ENCODE measurements at regions not wholly inside any gene's neighbourhood (a gene's known extent, or its start where the extent isn't known, plus 50 kb on each side); places are given as distances from the start of the nearest gene placed in this dataset.

DNA sequence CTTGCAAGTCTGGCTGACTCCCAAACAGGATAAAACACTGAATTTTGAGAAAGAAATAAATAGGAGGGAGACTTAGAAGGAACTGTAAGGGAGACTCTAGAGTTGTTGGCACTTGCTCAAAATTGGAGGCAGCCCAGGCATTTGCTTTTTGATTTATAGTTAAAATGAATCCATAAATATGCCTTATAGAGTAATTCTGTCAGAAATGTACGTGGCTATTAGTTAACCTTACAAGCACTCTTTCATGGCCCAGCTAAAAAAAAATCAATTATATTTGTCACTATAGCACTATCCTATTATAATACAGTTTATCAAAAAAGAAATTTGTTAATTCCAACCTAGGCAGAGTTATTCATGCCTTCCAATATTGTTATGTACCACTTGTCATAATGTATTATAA is 1000.0 kb upstream of the CHORDC1 start:
- POLR2A ChIA-PET = no interaction called here
- DNase-seq (ENCODE audit: low read depth, low spot score) (no peak), FAIRE-seq (no peak)
- no peak overlapping the region for H2AFZ ChIP-seq (ENCODE audit: low read depth, low read length)
- no peaks in the 10 kb centered on the region for H3K9me1 ChIP-seq (replicated peaks; ENCODE audit: control insufficient read depth, extremely low read depth, insufficient read depth, low read length)
- H4K20me1 ChIP-seq (replicated peaks; ENCODE audit: control insufficient read depth, extremely low read depth, insufficient read depth, low read length) = no peaks in the 10 kb centered on the region
- H3K36me3 ChIP-seq (ENCODE audit: control insufficient read depth in 2 of 2, extremely low read depth in 1 of 2, insufficient read depth in 2 of 2, low read length in 2 of 2) = no peaks in the 10 kb centered on the region
- no peak overlapping the region for H3K27ac ChIP-seq (ENCODE audit: insufficient read depth, low read depth, low read length)
- CTCF ChIA-PET = no interaction called here
- no peaks in the 10 kb centered on the region for H3K27me3 ChIP-seq (ENCODE audit: control insufficient read depth in 2 of 2, insufficient read depth in 2 of 2, low read length in 2 of 2)
- H3K4me3 ChIP-seq (replicated peaks in 1 of 3; ENCODE audit: insufficient read depth in 1 of 3, low read depth in 1 of 3, low read length in 3 of 3) = no peak overlapping the region
- no peaks in the 10 kb centered on the region for H3K79me2 ChIP-seq (ENCODE audit: control insufficient read depth, insufficient read depth, low read length)
- no TSS peak for BruUV-seq (replicated peaks)
- no peaks in the 10 kb centered on the region for H3K9me3 ChIP-seq (replicated peaks; ENCODE audit: control insufficient read depth, insufficient read depth, low read length)
- dilution Hi-C loops (cut with MboI; ENCODE audit: extremely low pct_ligation_motif_present, low sequenced_read_pairs) = no loop called here
- TF ChIP-seq GATA2 (IDR thresholded peaks at IDR 0.05; ENCODE audit: insufficient read depth, insufficient read length, low read depth, low read length) = no peak
- TF ChIP-seq FOS (IDR thresholded peaks at IDR 0.05; ENCODE audit: borderline replicate concordance, insufficient read depth, low read length) = no peak
- no peak for TF ChIP-seq POLR2AphosphoS5 (IDR thresholded peaks at IDR 0.05; ENCODE audit: insufficient read depth, low read depth, low read length)
- H3K4me1 ChIP-seq (ENCODE audit: control insufficient read depth, extremely low read depth, insufficient read depth, low read length) = no peaks in the 10 kb centered on the region
- no peak overlapping the region for H3K4me2 ChIP-seq (ENCODE audit: insufficient read depth, low read length)
- intact Hi-C loops (cut with micrococcal nuclease) = no loop called here
- no peak overlapping the region for H3K9ac ChIP-seq (replicated peaks; ENCODE audit: extremely low read depth, insufficient read depth, low read length)

DNA sequence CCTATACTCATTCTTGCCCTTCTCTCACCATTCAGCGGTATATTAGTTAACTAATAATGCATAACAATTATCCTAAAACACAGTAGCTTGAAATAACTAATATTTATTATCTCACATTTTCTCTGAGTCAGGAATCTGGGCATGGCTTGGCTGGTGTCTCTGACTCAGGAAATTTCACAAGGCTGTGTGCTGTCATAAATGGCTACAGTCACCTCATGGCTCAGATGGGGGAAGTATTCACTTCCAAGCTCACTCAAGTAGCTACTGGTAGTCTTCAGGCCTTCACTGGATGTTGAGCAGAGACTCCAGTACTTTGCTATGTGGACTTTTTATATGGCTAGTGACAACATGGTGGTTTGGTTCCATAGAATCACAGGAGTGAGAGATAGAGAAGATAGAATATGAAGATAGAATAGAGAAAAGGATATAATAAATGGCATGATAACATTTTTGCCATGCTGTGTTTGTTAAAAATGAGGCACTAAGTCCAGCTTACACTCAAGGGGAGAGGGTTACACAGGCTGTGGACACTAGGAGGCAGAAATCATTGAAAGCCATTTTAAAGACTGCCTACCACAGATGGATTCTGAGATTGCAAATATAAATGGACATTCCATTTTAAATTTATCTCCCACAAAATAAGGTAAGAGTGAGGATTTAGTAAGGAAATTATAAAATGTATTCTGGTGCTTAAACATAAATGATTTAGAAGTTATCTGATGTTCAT is 997.8 kb upstream of the CHORDC1 start:
- no peaks in the 10 kb centered on the region for H3K36me3 ChIP-seq (ENCODE audit: control insufficient read depth in 2 of 2, extremely low read depth in 1 of 2, insufficient read depth in 2 of 2, low read length in 2 of 2)
- DNase-seq (ENCODE audit: low read depth, low spot score) = no peak
- H3K9ac ChIP-seq (replicated peaks; ENCODE audit: extremely low read depth, insufficient read depth, low read length) = no peak overlapping the region
- TF ChIP-seq POLR2A (IDR thresholded peaks at IDR 0.05; ENCODE audit: low read depth, low read length) (no peak), POLR2AphosphoS5 (IDR thresholded peaks at IDR 0.05; ENCODE audit: insufficient read depth, low read depth, low read length) (no peak), MYC (IDR thresholded peaks at IDR 0.05; ENCODE audit: low read depth, low read length) (no peak), FOS (IDR thresholded peaks at IDR 0.05; ENCODE audit: borderline replicate concordance, insufficient read depth, low read length) (no peak), JUN (IDR thresholded peaks at IDR 0.05; ENCODE audit: borderline replicate concordance, insufficient read depth, insufficient read length, low read depth) (no peak), GATA2 (IDR thresholded peaks at IDR 0.05; ENCODE audit: insufficient read depth, insufficient read length, low read depth, low read length) (no peak), EZH2 (IDR thresholded peaks at IDR 0.05; ENCODE audit: borderline replicate concordance, low read depth, low read length, severe bottlenecking) (no peak)
- TF ChIP-seq, protein P1, sequence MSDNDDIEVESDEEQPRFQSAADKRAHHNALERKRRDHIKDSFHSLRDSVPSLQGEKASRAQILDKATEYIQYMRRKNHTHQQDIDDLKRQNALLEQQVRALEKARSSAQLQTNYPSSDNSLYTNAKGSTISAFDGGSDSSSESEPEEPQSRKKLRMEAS (IDR thresholded peaks at IDR 0.05; ENCODE audit: insufficient read depth, insufficient read length) = no peak
- TF ChIP-seq, protein P2, sequence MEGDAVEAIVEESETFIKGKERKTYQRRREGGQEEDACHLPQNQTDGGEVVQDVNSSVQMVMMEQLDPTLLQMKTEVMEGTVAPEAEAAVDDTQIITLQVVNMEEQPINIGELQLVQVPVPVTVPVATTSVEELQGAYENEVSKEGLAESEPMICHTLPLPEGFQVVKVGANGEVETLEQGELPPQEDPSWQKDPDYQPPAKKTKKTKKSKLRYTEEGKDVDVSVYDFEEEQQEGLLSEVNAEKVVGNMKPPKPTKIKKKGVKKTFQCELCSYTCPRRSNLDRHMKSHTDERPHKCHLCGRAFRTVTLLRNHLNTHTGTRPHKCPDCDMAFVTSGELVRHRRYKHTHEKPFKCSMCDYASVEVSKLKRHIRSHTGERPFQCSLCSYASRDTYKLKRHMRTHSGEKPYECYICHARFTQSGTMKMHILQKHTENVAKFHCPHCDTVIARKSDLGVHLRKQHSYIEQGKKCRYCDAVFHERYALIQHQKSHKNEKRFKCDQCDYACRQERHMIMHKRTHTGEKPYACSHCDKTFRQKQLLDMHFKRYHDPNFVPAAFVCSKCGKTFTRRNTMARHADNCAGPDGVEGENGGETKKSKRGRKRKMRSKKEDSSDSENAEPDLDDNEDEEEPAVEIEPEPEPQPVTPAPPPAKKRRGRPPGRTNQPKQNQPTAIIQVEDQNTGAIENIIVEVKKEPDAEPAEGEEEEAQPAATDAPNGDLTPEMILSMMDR (IDR thresholded peaks at IDR 0.05; ENCODE audit: extremely low read depth in 1 of 2, insufficient read depth in 1 of 2, low read depth in 1 of 2, low read length in 2 of 2) = no peak
- no peaks in the 10 kb centered on the region for H4K20me1 ChIP-seq (replicated peaks; ENCODE audit: control insufficient read depth, extremely low read depth, insufficient read depth, low read length)
- no peaks in the 10 kb centered on the region for H3K9me3 ChIP-seq (replicated peaks; ENCODE audit: control insufficient read depth, insufficient read depth, low read length)
- no TSS peak for BruUV-seq (replicated peaks)
- H2AFZ ChIP-seq (ENCODE audit: low read depth, low read length) = no peak overlapping the region
- POLR2A ChIA-PET = no interaction called here
- intact Hi-C loops (cut with micrococcal nuclease) = no loop called here
- H3K4me3 ChIP-seq (replicated peaks in 1 of 3; ENCODE audit: insufficient read depth in 1 of 3, low read depth in 1 of 3, low read length in 3 of 3) = no peak overlapping the region
- no peak for FAIRE-seq
- CTCF ChIA-PET = no interaction called here
- no peaks in the 10 kb centered on the region for H3K9me1 ChIP-seq (replicated peaks; ENCODE audit: control insufficient read depth, extremely low read depth, insufficient read depth, low read length)
- H3K4me2 ChIP-seq (ENCODE audit: insufficient read depth, low read length) = no peak overlapping the region
- H3K4me1 ChIP-seq (ENCODE audit: control insufficient read depth, extremely low read depth, insufficient read depth, low read length) = no peaks in the 10 kb centered on the region
- H3K79me2 ChIP-seq (ENCODE audit: control insufficient read depth, insufficient read depth, low read length) = no peaks in the 10 kb centered on the region
- dilution Hi-C loops (cut with MboI; ENCODE audit: extremely low pct_ligation_motif_present, low sequenced_read_pairs) = no loop called here
- H3K27me3 ChIP-seq (ENCODE audit: control insufficient read depth in 2 of 2, insufficient read depth in 2 of 2, low read length in 2 of 2) = no peaks in the 10 kb centered on the region
- no peak overlapping the region for H3K27ac ChIP-seq (ENCODE audit: insufficient read depth, low read depth, low read length)

All from endothelial cell of umbilical vein (primary cell).